Stromal cell of bone marrow (primary cell): ENCODE measurements at regions not wholly inside any gene's neighbourhood (a gene's known extent, or its start where the extent isn't known, plus 50 kb on each side); places are given as distances from the start of the nearest gene placed in this dataset.

Source experiments
- DNase-seq: peaks from one replicate; pipeline ENCODE4 v3.0.0-alpha.2; 2012; ENCODE audit warnings: low read depth

GRCh38 chr3:24033818-24034217 is 88.7 kb downstream of the NR1D2 start:
- DNase-seq = no peak

GRCh38 chr3:24034464-24034863 is 89.4 kb downstream of the NR1D2 start:
- DNase-seq = no peak

- no peak for DNase-seq
These were observed 92.9 kb downstream of the NR1D2 start for GRCh38 chr3:24037971-24038370.

- no peak for DNase-seq
These were observed 95.2 kb downstream of the NR1D2 start for GRCh38 chr3:24040311-24040710.

GRCh38 chr3:24042174-24043059 is 97.3 kb downstream of the NR1D2 start:
- peak; percentile 66 for DNase-seq

GRCh38 chr3:24043168-24043567 is 98.1 kb downstream of the NR1D2 start:
- no peak for DNase-seq

GRCh38 chr3:24043985-24044384 is 98.9 kb downstream of the NR1D2 start:
- DNase-seq = no peak

GRCh38 chr3:24046214-24046613 is 101.1 kb downstream of the NR1D2 start:
- no peak for DNase-seq

- DNase-seq = no peak
These were observed 102.4 kb downstream of the NR1D2 start for GRCh38 chr3:24047513-24047912.

- DNase-seq = peak; percentile 47
These were observed 103.8 kb downstream of the NR1D2 start for GRCh38 chr3:24048843-24049242.

GRCh38 chr3:24052446-24052845 is 107.4 kb downstream of the NR1D2 start:
- DNase-seq = no peak

- no peak for DNase-seq
These were observed 114.0 kb downstream of the NR1D2 start for GRCh38 chr3:24058940-24059705.

- peak; percentile 70 for DNase-seq
These were observed 115.0 kb downstream of the NR1D2 start for GRCh38 chr3:24060055-24060454.

GRCh38 chr3:24062916-24063315 is 117.8 kb downstream of the NR1D2 start:
- DNase-seq = no peak
